LNCAP (cell line): ENCODE measurements at regions not wholly inside any gene's neighbourhood (a gene's known extent, or its start where the extent isn't known, plus 50 kb on each side); places are given as distances from the start of the nearest gene placed in this dataset.

Source experiments
- TF ChIP-seq, protein P1 (sequence below): fragments of 450-650 bp; IDR thresholded peaks from 2 replicates; pipeline ENCODE4 v1.5.1; 2017; ENCODE audit warnings: mild to moderate bottlenecking

DNA sequence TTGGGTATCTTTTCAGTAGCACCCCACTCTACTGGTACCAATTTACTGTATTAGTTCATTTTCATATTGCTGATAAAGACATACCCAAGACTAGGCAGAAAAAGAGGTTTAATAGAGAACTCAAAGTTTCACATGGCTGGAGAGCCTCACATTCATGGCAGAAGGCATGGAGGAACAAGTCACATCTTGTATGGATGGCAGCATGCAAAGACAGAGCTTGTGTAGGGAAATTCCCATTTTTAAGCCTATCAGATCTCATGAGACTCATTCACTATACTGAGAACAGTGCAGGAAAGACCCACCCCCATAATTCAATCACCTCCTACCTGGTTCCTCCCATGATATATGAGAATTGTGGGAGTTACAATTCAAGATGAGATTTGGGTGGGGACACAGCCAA lies 878.6 kb upstream of the ADGRL4 start:
- TF ChIP-seq, protein P1, sequence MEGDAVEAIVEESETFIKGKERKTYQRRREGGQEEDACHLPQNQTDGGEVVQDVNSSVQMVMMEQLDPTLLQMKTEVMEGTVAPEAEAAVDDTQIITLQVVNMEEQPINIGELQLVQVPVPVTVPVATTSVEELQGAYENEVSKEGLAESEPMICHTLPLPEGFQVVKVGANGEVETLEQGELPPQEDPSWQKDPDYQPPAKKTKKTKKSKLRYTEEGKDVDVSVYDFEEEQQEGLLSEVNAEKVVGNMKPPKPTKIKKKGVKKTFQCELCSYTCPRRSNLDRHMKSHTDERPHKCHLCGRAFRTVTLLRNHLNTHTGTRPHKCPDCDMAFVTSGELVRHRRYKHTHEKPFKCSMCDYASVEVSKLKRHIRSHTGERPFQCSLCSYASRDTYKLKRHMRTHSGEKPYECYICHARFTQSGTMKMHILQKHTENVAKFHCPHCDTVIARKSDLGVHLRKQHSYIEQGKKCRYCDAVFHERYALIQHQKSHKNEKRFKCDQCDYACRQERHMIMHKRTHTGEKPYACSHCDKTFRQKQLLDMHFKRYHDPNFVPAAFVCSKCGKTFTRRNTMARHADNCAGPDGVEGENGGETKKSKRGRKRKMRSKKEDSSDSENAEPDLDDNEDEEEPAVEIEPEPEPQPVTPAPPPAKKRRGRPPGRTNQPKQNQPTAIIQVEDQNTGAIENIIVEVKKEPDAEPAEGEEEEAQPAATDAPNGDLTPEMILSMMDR, result no peak

DNA sequence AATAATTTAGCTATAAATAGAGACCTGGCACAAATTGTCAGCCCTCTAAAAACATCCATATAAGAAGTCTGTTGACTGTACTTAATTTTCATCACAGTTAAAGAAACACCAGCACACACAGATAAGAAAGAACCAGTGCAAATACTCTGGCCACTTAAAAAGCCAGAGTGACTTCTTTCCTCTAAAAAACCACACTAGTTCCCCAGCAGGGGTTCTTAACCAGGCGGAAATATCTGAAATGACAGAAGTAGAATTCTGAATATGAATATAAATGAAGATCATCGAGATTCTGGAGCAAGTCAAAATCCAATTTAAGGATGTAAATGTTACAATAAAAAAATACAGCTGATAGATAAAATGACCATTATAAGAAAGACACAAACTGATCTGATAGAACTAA lies 870.6 kb upstream of the ADGRL4 start:
- TF ChIP-seq, protein P1, result no peak

DNA sequence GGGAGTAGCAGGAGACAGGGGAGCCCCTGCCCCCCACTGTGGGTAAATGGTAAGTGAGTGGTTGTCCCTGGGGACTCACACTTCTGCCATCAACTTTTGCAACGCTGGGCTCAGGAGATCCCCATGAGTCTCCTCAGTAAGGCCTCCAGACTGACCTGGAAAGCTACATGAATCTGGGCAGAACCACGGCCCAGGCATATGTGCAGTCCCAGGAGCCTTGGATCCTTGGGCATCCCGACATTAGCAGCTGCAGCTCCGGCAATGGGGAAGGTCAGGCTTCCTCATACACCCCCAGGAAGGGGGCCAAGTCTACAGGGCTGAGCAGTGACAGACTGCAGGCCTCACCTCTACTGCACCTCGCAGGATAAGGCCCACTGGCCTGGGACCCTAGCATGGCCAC lies 868.7 kb upstream of the ADGRL4 start:
- TF ChIP-seq, protein P1, result no peak

DNA sequence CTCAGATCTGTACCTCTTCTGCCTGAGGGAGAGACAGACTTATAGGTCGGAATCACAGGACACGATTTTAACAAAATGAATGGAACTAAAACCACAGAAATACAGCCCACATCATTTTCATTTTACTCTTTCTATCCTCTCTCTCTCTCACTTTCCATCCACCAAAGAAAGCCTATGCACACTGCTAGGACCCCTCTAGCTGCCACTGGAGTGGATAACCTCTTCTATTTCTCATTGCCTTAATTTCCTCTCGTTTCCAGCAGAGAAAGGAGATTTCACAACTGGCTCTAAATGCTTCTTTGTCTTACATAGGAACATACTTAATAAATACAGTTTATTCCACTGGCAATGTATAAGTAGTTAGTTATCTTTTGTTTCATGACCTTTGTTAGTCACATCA lies 867.8 kb upstream of the ADGRL4 start:
- TF ChIP-seq, protein P1, result no peak

DNA sequence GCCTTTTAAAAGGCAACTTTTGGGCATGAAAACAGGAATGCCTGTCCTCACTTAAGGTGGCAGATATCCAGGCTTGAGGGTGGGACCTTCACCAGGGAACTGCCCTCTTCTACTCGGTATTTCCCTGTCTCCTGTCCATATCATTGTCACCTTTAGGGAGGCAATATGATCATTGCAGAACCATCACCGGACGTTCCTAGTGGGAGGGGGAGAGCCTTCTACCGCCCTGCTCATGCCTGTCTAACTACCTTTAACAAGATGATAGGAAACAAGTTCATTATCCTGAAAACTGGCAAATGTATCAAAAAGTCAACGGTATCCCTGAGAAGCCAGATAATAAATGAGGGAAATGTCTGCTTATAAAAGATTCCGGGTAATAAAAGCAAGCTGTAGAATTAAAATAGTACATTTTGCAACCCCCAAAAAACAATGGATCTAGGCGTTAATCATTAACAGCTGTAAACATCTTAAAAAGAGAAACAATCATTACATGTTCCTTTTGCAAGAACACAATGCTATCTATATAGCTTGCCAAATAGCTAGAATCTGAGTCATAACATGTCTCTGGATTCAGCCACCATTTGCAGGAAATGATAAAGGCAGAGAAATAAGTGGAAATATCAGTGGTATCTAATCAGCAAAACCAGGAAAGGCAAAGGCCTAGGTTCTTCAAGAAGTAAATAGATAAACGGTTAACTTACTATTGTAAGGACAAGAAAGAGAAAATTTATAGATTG lies 852.9 kb upstream of the ADGRL4 start:
- TF ChIP-seq, protein P1, result no peak

DNA sequence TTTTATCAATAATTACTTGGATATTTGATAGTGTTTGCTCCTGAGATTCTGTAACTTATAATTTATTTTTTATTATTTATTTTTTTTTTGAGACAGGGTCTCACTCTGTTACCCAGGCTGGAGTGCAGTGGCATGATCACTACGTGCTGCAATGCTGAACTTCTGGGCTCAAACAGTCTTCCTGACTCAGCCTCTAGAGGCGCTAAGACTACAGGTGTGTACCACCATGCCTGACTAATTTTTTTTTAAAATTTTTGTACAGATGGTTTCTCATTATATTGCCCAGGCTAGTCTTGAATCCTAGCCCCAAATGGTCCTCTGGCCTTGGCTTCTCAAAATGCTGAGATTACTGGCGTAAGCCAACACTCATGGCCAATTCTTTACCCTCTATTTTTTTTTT lies 845.5 kb upstream of the ADGRL4 start:
- TF ChIP-seq, protein P1, result peak; percentile 50

DNA sequence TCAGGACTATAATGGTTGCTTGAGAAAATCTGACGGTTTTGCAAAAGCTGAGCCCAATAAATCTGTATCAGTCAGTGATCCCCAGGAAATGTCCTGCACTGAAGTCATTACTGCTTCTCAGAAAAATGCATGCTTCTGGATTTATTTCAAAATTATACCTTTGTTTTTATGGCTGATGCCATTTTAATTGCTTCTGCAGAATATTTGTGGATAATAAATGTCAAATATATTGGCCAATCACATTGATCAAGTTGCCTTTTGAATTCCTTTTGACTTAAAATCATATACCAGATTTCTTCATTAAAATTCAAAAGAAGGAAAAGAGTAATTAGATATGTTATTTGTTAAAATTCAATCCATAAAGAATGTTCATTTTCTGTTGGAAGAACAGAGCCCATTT lies 842.9 kb upstream of the ADGRL4 start:
- TF ChIP-seq, protein P1, result no peak

DNA sequence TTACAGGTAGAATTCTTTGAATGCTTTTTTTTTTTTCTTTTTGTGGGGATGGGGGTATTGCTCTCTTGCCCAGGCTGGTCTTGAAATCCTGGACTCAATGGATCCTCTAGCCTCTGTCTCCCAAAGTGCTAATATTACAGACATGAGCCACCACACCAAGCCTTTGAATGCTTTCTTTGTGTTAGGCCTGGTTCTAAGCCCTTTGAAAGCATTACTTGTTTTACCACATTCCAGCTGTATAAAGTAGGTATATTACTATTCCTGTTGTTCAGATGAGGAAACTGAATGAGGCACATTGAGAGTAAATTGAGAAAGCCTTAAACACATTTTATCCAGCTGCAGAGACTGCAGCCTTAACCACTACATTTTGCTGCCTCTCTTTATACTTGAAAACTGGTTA lies 841.8 kb upstream of the ADGRL4 start:
- TF ChIP-seq, protein P1, result no peak
